Panc1 (cell line): ENCODE measurements at regions not wholly inside any gene's neighbourhood (a gene's known extent, or its start where the extent isn't known, plus 50 kb on each side); places are given as distances from the start of the nearest gene placed in this dataset.

Experiments
- ATAC-seq: fragments of 200-7000 bp; cut with Tn5 transposase; 2 replicates; pipeline ENCODE4 v1.9.1; 2020; ENCODE audit warnings: mild to moderate bottlenecking, moderate library complexity
- BruUV-seq: library from RNA; stranded (reverse); fragments of 400-500 nt; replicated peaks from 2 replicates; lab custom pipeline; 2021; lab: Mats Ljungman, UMichigan
- CTCF ChIA-PET: fragments of 300-600 bp; sonication (Branson Sonifier 250); formaldehyde crosslinking; loops from one replicate; lab custom pipeline; 2022; ENCODE audit warnings: antibody characterized with exemption; lab: Charles Lee
- POLR2A ChIA-PET: fragments of 300-600 bp; sonication (Branson Sonifier 250); formaldehyde crosslinking; loops from one replicate; lab custom pipeline; 2022; ENCODE audit warnings: antibody characterized with exemption; lab: Charles Lee
- DNase-seq: peaks from one replicate; pipeline ENCODE4 v3.0.0-alpha.2; 2010; ENCODE audit warnings: low read depth, low spot score
- H3K27ac ChIP-seq: 2 replicates; pipeline ENCODE4 v1.5.1; 2011; ENCODE audit warnings: mild to moderate bottlenecking, low read length, inconsistent platforms
- H3K27me3 ChIP-seq: fragments of 200-500 bp; sonication (Bioruptor generic); 2 replicates; pipeline ENCODE4 v1.6.0; 2014; ENCODE audit warnings: low read length, inconsistent platforms; ENCODE audit not compliant: control insufficient read depth, insufficient read depth
- H3K36me3 ChIP-seq: fragments of 200-500 bp; sonication (Bioruptor generic); 2 replicates; pipeline ENCODE4 v1.5.1; 2014; ENCODE audit warnings: inconsistent platforms, mild to moderate bottlenecking, low read length, moderate library complexity; ENCODE audit not compliant: control insufficient read depth, insufficient read depth
- H3K4me1 ChIP-seq: 2 replicates; pipeline ENCODE4 v1.5.1; 2011; ENCODE audit warnings: inconsistent platforms, mild to moderate bottlenecking, low read length, moderate library complexity; ENCODE audit not compliant: control insufficient read depth, insufficient read depth
- H3K4me3 ChIP-seq, 2 experiments: 2 replicates each; pipeline ENCODE4 v1.5.1; 2011 to 2012; ENCODE audit warnings: low read depth in 2 of 2, low read length in 2 of 2, mild to moderate bottlenecking in 2 of 2, inconsistent platforms in 1 of 2, moderate library complexity in 1 of 2
- H3K9me3 ChIP-seq: fragments of 200-500 bp; sonication (Bioruptor generic); 2 replicates; pipeline ENCODE4 v1.5.1; 2014; ENCODE audit warnings: low read depth, mild to moderate bottlenecking, inconsistent platforms, low read length, moderate library complexity; ENCODE audit not compliant: control insufficient read depth, insufficient read depth
- POLR2AphosphoS5 ChIP-seq: IDR thresholded peaks from 2 replicates; pipeline ENCODE4 v1.6.1; 2012; ENCODE audit warnings: mild to moderate bottlenecking, low read depth, low read length, moderate library complexity
- SIN3A ChIP-seq: IDR thresholded peaks from 2 replicates; pipeline ENCODE4 v1.6.1; 2012; ENCODE audit warnings: low read depth, mild to moderate bottlenecking, low read length, moderate library complexity, borderline replicate concordance; ENCODE audit not compliant: insufficient read depth
- TCF7L2 ChIP-seq: IDR thresholded peaks from 2 replicates; pipeline ENCODE4 v1.6.1; 2011; ENCODE audit warnings: mild to moderate bottlenecking, low read depth, low read length, inconsistent platforms
- in situ Hi-C: cut with HindIII; loops from 2 replicates; pipeline ENCODE4 v1.10.0; 2016; ENCODE audit warnings: low sequenced_read_pairs, low pct_unique_long_range_greater_than_20kb
- intact Hi-C: fragments of 100-400 bp; cut with micrococcal nuclease; formaldehyde crosslinking; loops from one replicate; pipeline ENCODE4 v1.10.0; 2022; ENCODE audit not compliant: unreplicated experiment
- TF ChIP-seq, protein P1 (sequence below), 2 experiments: IDR thresholded peaks; 2 replicates each; pipeline ENCODE4 v1.6.1; 2011 to 2012; ENCODE audit warnings: low read depth in 2 of 2, control low read depth in 1 of 2, low read length in 1 of 2, mild to moderate bottlenecking in 1 of 2, moderate library complexity in 1 of 2; ENCODE audit not compliant: insufficient read depth in 1 of 2
- TF ChIP-seq, protein P2 (sequence below): fragments of 450-650 bp; IDR thresholded peaks from 2 replicates; pipeline ENCODE4 v1.5.1; 2017; ENCODE audit warnings: mild to moderate bottlenecking

DNA sequence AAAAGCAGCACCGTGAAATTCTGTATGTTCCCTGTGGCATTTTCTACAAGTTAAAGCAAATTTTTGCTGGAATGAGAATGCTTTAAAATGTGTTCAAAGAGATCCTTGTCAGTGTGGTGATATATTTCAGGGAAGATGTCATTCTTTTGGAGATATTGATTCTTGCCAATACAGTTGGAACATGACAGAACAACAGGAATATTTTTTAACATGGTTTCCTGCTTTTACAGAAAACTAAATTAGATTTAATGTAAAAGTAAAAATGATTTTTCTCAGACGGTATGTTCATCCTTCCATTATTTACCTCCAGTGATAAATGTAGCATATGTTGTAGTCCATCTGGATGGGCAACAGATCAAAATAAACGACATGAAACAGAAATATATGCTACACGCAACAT, 474.8 kb downstream of the TMA16 start:
- no peaks in the 10 kb centered on the region for H3K27me3 ChIP-seq
- intact Hi-C loops = no loop called here
- no peak overlapping the region for H3K27ac ChIP-seq
- TF ChIP-seq, protein P1, sequence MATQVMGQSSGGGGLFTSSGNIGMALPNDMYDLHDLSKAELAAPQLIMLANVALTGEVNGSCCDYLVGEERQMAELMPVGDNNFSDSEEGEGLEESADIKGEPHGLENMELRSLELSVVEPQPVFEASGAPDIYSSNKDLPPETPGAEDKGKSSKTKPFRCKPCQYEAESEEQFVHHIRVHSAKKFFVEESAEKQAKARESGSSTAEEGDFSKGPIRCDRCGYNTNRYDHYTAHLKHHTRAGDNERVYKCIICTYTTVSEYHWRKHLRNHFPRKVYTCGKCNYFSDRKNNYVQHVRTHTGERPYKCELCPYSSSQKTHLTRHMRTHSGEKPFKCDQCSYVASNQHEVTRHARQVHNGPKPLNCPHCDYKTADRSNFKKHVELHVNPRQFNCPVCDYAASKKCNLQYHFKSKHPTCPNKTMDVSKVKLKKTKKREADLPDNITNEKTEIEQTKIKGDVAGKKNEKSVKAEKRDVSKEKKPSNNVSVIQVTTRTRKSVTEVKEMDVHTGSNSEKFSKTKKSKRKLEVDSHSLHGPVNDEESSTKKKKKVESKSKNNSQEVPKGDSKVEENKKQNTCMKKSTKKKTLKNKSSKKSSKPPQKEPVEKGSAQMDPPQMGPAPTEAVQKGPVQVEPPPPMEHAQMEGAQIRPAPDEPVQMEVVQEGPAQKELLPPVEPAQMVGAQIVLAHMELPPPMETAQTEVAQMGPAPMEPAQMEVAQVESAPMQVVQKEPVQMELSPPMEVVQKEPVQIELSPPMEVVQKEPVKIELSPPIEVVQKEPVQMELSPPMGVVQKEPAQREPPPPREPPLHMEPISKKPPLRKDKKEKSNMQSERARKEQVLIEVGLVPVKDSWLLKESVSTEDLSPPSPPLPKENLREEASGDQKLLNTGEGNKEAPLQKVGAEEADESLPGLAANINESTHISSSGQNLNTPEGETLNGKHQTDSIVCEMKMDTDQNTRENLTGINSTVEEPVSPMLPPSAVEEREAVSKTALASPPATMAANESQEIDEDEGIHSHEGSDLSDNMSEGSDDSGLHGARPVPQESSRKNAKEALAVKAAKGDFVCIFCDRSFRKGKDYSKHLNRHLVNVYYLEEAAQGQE (IDR thresholded peaks at IDR 0.05; ENCODE audit: insufficient read depth in 1 of 2, low read depth in 2 of 2, low read length in 1 of 2) = no peak
- TF ChIP-seq TCF7L2 = no peak
- TF ChIP-seq, protein P2, sequence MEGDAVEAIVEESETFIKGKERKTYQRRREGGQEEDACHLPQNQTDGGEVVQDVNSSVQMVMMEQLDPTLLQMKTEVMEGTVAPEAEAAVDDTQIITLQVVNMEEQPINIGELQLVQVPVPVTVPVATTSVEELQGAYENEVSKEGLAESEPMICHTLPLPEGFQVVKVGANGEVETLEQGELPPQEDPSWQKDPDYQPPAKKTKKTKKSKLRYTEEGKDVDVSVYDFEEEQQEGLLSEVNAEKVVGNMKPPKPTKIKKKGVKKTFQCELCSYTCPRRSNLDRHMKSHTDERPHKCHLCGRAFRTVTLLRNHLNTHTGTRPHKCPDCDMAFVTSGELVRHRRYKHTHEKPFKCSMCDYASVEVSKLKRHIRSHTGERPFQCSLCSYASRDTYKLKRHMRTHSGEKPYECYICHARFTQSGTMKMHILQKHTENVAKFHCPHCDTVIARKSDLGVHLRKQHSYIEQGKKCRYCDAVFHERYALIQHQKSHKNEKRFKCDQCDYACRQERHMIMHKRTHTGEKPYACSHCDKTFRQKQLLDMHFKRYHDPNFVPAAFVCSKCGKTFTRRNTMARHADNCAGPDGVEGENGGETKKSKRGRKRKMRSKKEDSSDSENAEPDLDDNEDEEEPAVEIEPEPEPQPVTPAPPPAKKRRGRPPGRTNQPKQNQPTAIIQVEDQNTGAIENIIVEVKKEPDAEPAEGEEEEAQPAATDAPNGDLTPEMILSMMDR = no peak
- TF ChIP-seq SIN3A = no peak
- TF ChIP-seq POLR2AphosphoS5 = no peak
- in situ Hi-C loops = no loop called here
- no peak for DNase-seq
- no peaks in the 10 kb centered on the region for H3K9me3 ChIP-seq
- H3K4me1 ChIP-seq = no peaks in the 10 kb centered on the region
- CTCF ChIA-PET = no interaction called here
- no peak overlapping the region for H3K4me3 ChIP-seq
- no TSS peak for BruUV-seq
- POLR2A ChIA-PET = no interaction called here
- no peak for ATAC-seq
- H3K36me3 ChIP-seq = no peaks in the 10 kb centered on the region

DNA sequence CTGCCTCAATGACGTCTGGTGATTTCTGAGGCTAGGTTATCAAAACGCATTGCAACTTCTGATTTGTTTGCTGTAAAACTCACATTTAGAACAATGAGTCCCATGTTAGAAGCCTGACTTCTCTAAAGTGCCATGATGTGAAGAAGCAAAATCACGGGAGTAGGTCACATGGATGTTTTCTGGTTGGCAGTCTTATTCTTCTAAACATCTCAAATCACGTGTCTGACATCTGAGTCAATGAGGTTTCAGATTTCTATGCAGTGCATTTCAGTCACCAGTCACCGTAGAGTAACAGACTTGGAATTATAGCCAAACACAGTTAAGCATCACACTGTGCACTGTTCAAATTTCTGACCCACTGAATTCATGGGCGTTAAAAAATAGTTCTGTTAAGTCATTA, 482.1 kb downstream of the TMA16 start:
- CTCF ChIA-PET = no interaction called here
- H3K4me1 ChIP-seq = no peaks in the 10 kb centered on the region
- no peak for ATAC-seq
- no TSS peak for BruUV-seq
- H3K27me3 ChIP-seq = no peaks in the 10 kb centered on the region
- no peak overlapping the region for H3K4me3 ChIP-seq
- TF ChIP-seq TCF7L2 (no peak), POLR2AphosphoS5 (no peak), SIN3A (no peak)
- TF ChIP-seq, protein P1 (IDR thresholded peaks at IDR 0.05; ENCODE audit: insufficient read depth in 1 of 2, low read depth in 2 of 2, low read length in 1 of 2) = no peak
- TF ChIP-seq, protein P2 = no peak
- intact Hi-C loops (no loop called here), in situ Hi-C loops (no loop called here)
- POLR2A ChIA-PET = no interaction called here
- H3K9me3 ChIP-seq = no peaks in the 10 kb centered on the region
- DNase-seq = no peak
- H3K36me3 ChIP-seq = no peaks in the 10 kb centered on the region
- H3K27ac ChIP-seq = no peak overlapping the region
